ENCODE measurements at regions not wholly inside any gene's neighbourhood (a gene's known extent, or its start where the extent isn't known, plus 50 kb on each side); places are given as distances from the start of the nearest gene placed in this dataset.
"Not testable (repeated sequence)": the region's sequence is repeated elsewhere in the genome, so short reads cannot be mapped to it uniquely, and the experiment has no call there.

DNA sequence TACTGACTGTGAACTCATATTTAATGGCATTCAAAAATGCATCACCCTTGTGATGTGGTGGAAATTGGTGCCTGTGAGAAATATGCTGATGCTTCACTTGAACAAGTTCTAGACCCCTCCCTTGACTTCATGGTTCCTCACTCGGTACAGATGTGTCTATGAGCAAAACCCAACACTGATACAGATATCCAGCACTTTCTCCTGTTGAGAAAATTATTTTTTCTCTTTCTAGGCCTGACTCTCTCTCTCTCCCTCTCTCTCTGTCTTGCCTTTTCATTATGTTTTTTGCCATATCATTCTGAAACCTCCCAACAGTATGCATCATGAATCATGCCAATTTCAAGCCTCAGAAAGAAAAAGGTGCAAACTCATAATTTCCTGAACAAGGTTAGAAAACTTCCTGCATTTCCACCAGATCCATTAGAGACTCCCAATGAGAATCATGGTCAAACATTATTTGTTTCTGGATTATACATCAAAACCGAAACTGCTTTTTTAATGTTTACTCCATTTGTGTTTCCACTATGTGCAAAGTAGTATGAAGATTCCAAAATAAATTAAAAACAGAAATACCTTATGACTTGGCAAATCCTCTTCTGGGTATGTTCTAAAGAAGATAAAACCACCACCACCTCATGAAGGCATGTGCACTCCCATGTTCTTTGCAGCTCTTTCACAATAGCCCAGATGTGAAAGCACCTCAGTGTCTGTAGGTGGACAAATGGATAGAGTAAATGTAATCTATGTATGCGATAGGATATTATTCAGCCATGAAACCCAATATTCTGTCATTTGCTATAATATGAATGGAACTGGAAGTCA lies 543.6 kb downstream of the TMEM121 start:
- no peak for TF ChIP-seq CTCF (IDR thresholded peaks at IDR 0.05; ENCODE audit: insufficient read depth, low read depth, low read length)
- DNase-seq (ENCODE audit: low read depth): no peak
- H3K4me3 ChIP-seq (ENCODE audit: low read depth, low read length): no peak overlapping the region

GRCh38 chr14:106080922-106081321 lies 554.5 kb downstream of the TMEM121 start:
- no peak overlapping the region for H3K4me3 ChIP-seq (ENCODE audit: low read depth, low read length)
- no peak for DNase-seq (ENCODE audit: low read depth)
- no peak for TF ChIP-seq CTCF (IDR thresholded peaks at IDR 0.05; ENCODE audit: insufficient read depth, low read depth, low read length)

- not testable (repeated sequence) for H3K4me3 ChIP-seq (ENCODE audit: low read depth, low read length); DNase-seq (ENCODE audit: low read depth)
Observed at GRCh38 chr14:106081721-106082120, 555.3 kb downstream of the TMEM121 start.

GRCh38 chr14:106083082-106083481 lies 556.7 kb downstream of the TMEM121 start:
- no peak overlapping the region for H3K4me3 ChIP-seq (ENCODE audit: low read depth, low read length)
- no peak for DNase-seq (ENCODE audit: low read depth)
- TF ChIP-seq CTCF (IDR thresholded peaks at IDR 0.05; ENCODE audit: insufficient read depth, low read depth, low read length): no peak

DNA sequence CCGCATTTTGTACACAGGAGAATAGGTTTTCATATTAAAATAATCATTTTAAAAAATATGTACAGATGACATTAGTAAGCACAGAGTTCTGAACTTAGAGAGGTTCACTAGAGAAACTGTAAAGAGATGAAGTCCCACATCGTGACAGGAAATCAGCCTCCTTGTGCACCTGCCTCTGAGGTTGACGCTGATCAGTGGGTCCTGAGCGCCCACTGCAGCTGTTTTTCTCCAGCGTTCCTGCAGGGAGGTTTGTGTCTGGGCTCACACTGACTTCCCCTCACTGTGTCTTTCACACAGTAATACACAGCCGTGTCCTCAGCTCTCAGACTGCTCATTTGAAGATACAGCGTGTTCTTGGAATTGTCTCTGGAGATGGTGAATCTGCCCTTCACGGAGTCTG lies 561.5 kb downstream of the TMEM121 start:
- TF ChIP-seq CTCF (IDR thresholded peaks at IDR 0.05; ENCODE audit: insufficient read depth, low read depth, low read length): no peak
- H3K4me3 ChIP-seq (ENCODE audit: low read depth, low read length): no peak overlapping the region
- DNase-seq (ENCODE audit: low read depth): no peak

GRCh38 chr14:106088860-106089259 lies 562.5 kb downstream of the TMEM121 start:
- not testable (repeated sequence) for DNase-seq (ENCODE audit: low read depth); H3K4me3 ChIP-seq (ENCODE audit: low read depth, low read length)

GRCh38 chr14:106094654-106095189 lies 568.3 kb downstream of the TMEM121 start:
- peak; percentile 0 for DNase-seq (ENCODE audit: low read depth)
- TF ChIP-seq CTCF (IDR thresholded peaks at IDR 0.05; ENCODE audit: insufficient read depth, low read depth, low read length): no peak

GRCh38 chr14:106107703-106108102 lies 581.3 kb downstream of the TMEM121 start:
- no peak for DNase-seq (ENCODE audit: low read depth)
- no peak overlapping the region for H3K4me3 ChIP-seq (ENCODE audit: low read depth, low read length)
- TF ChIP-seq CTCF (IDR thresholded peaks at IDR 0.05; ENCODE audit: insufficient read depth, low read depth, low read length): no peak

More at GRCh38 chr14:106094654-106095189, 568.3 kb downstream of the TMEM121 start:
- no peak overlapping the region for H3K4me3 ChIP-seq (ENCODE audit: low read depth, low read length)

Measured in fibroblast of villous mesenchyme (primary cell).